Caco-2 (cell line): ENCODE measurements at regions not wholly inside any gene's neighbourhood (a gene's known extent, or its start where the extent isn't known, plus 50 kb on each side); places are given as distances from the start of the nearest gene placed in this dataset.

Source experiments
- BruUV-seq: library from RNA; stranded (reverse); fragments of 400-500 nt; replicated peaks from 2 replicates; lab custom pipeline; 2021; lab: Mats Ljungman, UMichigan
- CTCF ChIA-PET: fragments of 300-600 bp; sonication (Branson Sonifier 250); formaldehyde crosslinking; loops from one replicate; lab custom pipeline; 2022; ENCODE audit warnings: antibody characterized with exemption; lab: Charles Lee
- POLR2A ChIA-PET: fragments of 300-600 bp; sonication (Branson Sonifier 250); formaldehyde crosslinking; loops from one replicate; lab custom pipeline; 2022; ENCODE audit warnings: antibody characterized with exemption; lab: Charles Lee
- DNase-seq, 2 experiments: peaks; one replicate each; pipeline versions ENCODE4 v3.0.0 to v3.0.0-alpha.2; 2020 to 2022
- H3K27me3 ChIP-seq: replicated peaks from 2 replicates; pipeline ENCODE4 v1.6.0; 2011; ENCODE audit warnings: low read length; ENCODE audit not compliant: control insufficient read depth, insufficient read depth
- H3K36me3 ChIP-seq: 2 replicates; pipeline ENCODE4 v1.5.1; 2011; ENCODE audit warnings: low read length; ENCODE audit not compliant: control insufficient read depth, insufficient read depth
- H3K4me1 ChIP-seq: fragments of 250-450 bp; sonication (Bioruptor Pico); 2 replicates; pipeline ENCODE4 v1.5.1; 2020; ENCODE audit warnings: mild to moderate bottlenecking
- H3K4me3 ChIP-seq: 2 replicates; pipeline ENCODE4 v1.5.1; 2011; ENCODE audit warnings: low read depth, mild to moderate bottlenecking, control low read depth, low read length
- H3K9me3 ChIP-seq: fragments of 250-450 bp; sonication (Bioruptor Pico); 2 replicates; pipeline ENCODE4 v1.5.1; 2020; ENCODE audit warnings: mild to moderate bottlenecking, moderate library complexity
- H3K27ac Mint-ChIP-seq: one replicate; pipeline ENCODE4 v1.8.0; 2022; ENCODE audit warnings: mixed read lengths; ENCODE audit not compliant: unreplicated experiment
- H3K27me3 Mint-ChIP-seq: one replicate; pipeline ENCODE4 v1.8.0; 2022; ENCODE audit warnings: mixed read lengths; ENCODE audit not compliant: insufficient read depth, unreplicated experiment
- H3K36me3 Mint-ChIP-seq: one replicate; pipeline ENCODE4 v1.8.0; 2022; ENCODE audit warnings: mild to moderate bottlenecking, mixed read lengths; ENCODE audit not compliant: insufficient read depth, unreplicated experiment
- H3K4me1 Mint-ChIP-seq: one replicate; pipeline ENCODE4 v1.8.0; 2022; ENCODE audit warnings: low read depth, mixed read lengths; ENCODE audit not compliant: unreplicated experiment
- H3K4me3 Mint-ChIP-seq: one replicate; pipeline ENCODE4 v1.8.0; 2022; ENCODE audit warnings: mild to moderate bottlenecking, moderate library complexity, mixed read lengths; ENCODE audit not compliant: unreplicated experiment
- H3K9me3 Mint-ChIP-seq: one replicate; pipeline ENCODE4 v1.8.0; 2022; ENCODE audit warnings: mixed read lengths; ENCODE audit not compliant: unreplicated experiment
- intact Hi-C: fragments of 100-400 bp; cut with micrococcal nuclease; formaldehyde crosslinking; loops from one replicate; pipeline ENCODE4 v1.10.0; 2022; ENCODE audit not compliant: unreplicated experiment
- TF ChIP-seq, protein P1 (sequence below), 2 experiments: fragments of 200-600 bp in 1 of 2; IDR thresholded peaks; 1 replicate in 1 of 2; 2 replicates in 1 of 2; pipeline versions ENCODE4 v1.5.1 to v1.8.0; 2011 to 2022; ENCODE audit warnings: antibody characterized with exemption in 1 of 2, control low read depth in 1 of 2, inconsistent platforms in 1 of 2, low read depth in 1 of 2, low read length in 1 of 2, mild to moderate bottlenecking in 1 of 2, moderate library complexity in 1 of 2; ENCODE audit not compliant: insufficient read depth in 1 of 2, severe bottlenecking in 1 of 2, unreplicated experiment in 1 of 2

GRCh38 chr4:164239433-164239832, 514.5 kb upstream of the SMIM31 start:
- intact Hi-C loops, result no loop called here
- Mint-ChIP-seq H3K27ac (no peak overlapping the region), H3K9me3 (no peaks in the 10 kb centered on the region), H3K4me1 (peaks cover 6% of the 10 kb centered on the region), H3K27me3 (no peaks in the 10 kb centered on the region), H3K36me3 (no peaks in the 10 kb centered on the region), H3K4me3 (no peak overlapping the region)
- Histone ChIP-seq H3K36me3 (no peaks in the 10 kb centered on the region), H3K4me1 (0 out of 2 replicates have a peak, but pooled peaks cover 4% of the 10 kb centered on the region), H3K9me3 (no peaks in the 10 kb centered on the region), H3K4me3 (no peak overlapping the region), H3K27me3 (no peaks in the 10 kb centered on the region)
- DNase-seq, result no peak
- TF ChIP-seq, protein P1, sequence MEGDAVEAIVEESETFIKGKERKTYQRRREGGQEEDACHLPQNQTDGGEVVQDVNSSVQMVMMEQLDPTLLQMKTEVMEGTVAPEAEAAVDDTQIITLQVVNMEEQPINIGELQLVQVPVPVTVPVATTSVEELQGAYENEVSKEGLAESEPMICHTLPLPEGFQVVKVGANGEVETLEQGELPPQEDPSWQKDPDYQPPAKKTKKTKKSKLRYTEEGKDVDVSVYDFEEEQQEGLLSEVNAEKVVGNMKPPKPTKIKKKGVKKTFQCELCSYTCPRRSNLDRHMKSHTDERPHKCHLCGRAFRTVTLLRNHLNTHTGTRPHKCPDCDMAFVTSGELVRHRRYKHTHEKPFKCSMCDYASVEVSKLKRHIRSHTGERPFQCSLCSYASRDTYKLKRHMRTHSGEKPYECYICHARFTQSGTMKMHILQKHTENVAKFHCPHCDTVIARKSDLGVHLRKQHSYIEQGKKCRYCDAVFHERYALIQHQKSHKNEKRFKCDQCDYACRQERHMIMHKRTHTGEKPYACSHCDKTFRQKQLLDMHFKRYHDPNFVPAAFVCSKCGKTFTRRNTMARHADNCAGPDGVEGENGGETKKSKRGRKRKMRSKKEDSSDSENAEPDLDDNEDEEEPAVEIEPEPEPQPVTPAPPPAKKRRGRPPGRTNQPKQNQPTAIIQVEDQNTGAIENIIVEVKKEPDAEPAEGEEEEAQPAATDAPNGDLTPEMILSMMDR (IDR thresholded peaks at IDR 0.05; ENCODE audit: insufficient read depth in 1 of 2, low read depth in 1 of 2, low read length in 1 of 2, severe bottlenecking in 1 of 2, unreplicated experiment in 1 of 2), result no peak
- ChIA-PET POLR2A (no interaction called here), CTCF (no interaction called here)
- BruUV-seq, result no TSS peak

DNA sequence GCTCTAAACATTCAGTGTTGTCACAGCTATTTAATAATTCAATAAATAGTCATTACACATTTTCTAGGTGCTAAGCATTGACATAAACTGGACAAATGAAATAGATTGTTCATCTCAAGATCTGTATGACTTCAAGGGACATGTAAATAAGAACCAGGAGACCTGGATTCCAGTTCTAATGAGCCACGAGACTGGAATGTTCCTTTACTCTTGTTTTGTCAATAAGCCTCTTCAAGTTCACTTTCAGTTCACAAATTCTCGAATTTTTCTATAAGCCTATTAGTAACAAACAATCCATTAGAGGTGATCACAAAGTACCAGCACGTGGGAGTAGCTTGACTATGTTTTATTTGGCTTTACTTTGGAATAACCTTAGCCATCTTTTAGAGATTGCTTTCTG, 514.0 kb upstream of the SMIM31 start:
- Mint-ChIP-seq H3K27ac (no peak overlapping the region), H3K4me1 (peaks cover 6% of the 10 kb centered on the region), H3K27me3 (no peaks in the 10 kb centered on the region), H3K36me3 (no peaks in the 10 kb centered on the region), H3K4me3 (no peak overlapping the region), H3K9me3 (no peaks in the 10 kb centered on the region)
- H3K36me3 ChIP-seq, result no peaks in the 10 kb centered on the region
- no peaks in the 10 kb centered on the region for H3K27me3 ChIP-seq
- H3K9me3 ChIP-seq, result no peaks in the 10 kb centered on the region
- H3K4me3 ChIP-seq, result no peak overlapping the region
- 0 out of 2 replicates have a peak, but pooled peaks cover 4% of the 10 kb centered on the region for H3K4me1 ChIP-seq
- DNase-seq, result no peak
- POLR2A ChIA-PET, result no interaction called here
- intact Hi-C loops, result no loop called here
- CTCF ChIA-PET, result no interaction called here
- TF ChIP-seq, protein P1 (IDR thresholded peaks at IDR 0.05; ENCODE audit: insufficient read depth in 1 of 2, low read depth in 1 of 2, low read length in 1 of 2, severe bottlenecking in 1 of 2, unreplicated experiment in 1 of 2), result no peak
- no TSS peak for BruUV-seq

DNA sequence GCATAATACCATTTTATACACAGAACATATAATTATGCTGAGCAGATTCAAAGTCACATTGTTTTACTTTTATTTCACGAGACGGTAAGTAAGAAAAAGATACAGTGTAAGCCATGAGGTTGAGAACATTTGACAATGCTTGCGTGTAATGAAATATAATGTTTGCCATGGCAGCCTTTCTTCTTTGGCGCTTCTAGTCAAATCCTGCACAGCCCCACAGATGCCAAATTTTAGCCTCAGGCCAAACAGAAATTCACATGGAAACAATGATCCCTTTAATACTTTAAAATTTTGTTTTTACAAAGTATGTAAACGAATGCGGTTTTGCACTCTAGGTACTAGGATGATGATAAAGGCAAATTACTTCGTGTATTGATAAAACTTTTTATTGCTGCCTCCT, 502.7 kb upstream of the SMIM31 start:
- H3K4me3 ChIP-seq, result no peak overlapping the region
- TF ChIP-seq, protein P1 (IDR thresholded peaks at IDR 0.05; ENCODE audit: insufficient read depth in 1 of 2, low read depth in 1 of 2, low read length in 1 of 2, severe bottlenecking in 1 of 2, unreplicated experiment in 1 of 2), result no peak
- no peak for DNase-seq
- no TSS peak for BruUV-seq
- Mint-ChIP-seq H3K4me1 (no peaks in the 10 kb centered on the region), H3K4me3 (no peak overlapping the region), H3K36me3 (no peaks in the 10 kb centered on the region), H3K27ac (no peak overlapping the region), H3K9me3 (no peaks in the 10 kb centered on the region), H3K27me3 (peaks cover 3% of the 10 kb centered on the region)
- ChIA-PET CTCF (no interaction called here), POLR2A (no interaction called here)
- H3K36me3 ChIP-seq, result no peaks in the 10 kb centered on the region
- no peaks in the 10 kb centered on the region for H3K27me3 ChIP-seq
- H3K4me1 ChIP-seq, result no peaks in the 10 kb centered on the region
- intact Hi-C loops, result no loop called here
- H3K9me3 ChIP-seq, result no peaks in the 10 kb centered on the region
